ENCODE measurements at regions not wholly inside any gene's neighbourhood (a gene's known extent, or its start where the extent isn't known, plus 50 kb on each side); places are given as distances from the start of the nearest gene placed in this dataset.

DNA sequence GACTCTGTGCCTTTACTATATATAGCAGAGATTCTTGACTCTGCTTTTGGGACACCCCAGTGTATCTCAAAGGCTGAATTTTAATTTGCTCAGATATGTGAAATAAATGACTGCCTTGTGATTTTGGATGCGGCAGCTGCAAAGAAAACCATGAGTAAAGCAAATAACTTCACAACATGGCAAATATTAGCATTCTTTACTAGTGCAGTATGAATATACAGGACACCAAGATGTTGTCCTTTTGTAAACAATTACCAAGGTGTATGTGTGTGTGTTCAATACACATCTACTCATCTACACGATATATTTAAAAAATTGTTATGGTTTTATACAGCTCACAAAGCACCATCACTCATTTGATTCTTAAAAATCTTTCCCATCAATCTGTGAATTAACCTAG, 70.6 kb upstream of the TCF4 start:
- Histone ChIP-seq H3K9me3 (ENCODE audit: control insufficient read depth, low read depth, low read length) (no peaks in the 10 kb centered on the region), H3K56ac (ENCODE audit: insufficient read length, low read depth, low read length) (no peak overlapping the region), H3K23me2 (ENCODE audit: insufficient read length, low read depth, low read length, poor library complexity, severe bottlenecking) (no peaks in the 10 kb centered on the region), H3K9ac (ENCODE audit: extremely low read depth, insufficient read length, low read length) (no peak overlapping the region), H4K91ac (ENCODE audit: insufficient read length, low read depth, low read length) (no peak overlapping the region), H3K18ac (ENCODE audit: insufficient read length, low read depth, low read length) (no peak overlapping the region), H2AK5ac (ENCODE audit: insufficient read length, low read length) (no peak overlapping the region), H2BK20ac (ENCODE audit: low read depth, low read length, poor library complexity, severe bottlenecking) (no peak overlapping the region), H3K23ac (ENCODE audit: insufficient read length, low read depth, low read length) (no peak overlapping the region), H3K4me2 (ENCODE audit: insufficient read depth, insufficient read length, low read length) (no peak overlapping the region), H3T11ph (ENCODE audit: low read length) (no peak overlapping the region), H3K14ac (ENCODE audit: insufficient read depth, low read length) (no peak overlapping the region), H2BK12ac (ENCODE audit: insufficient read length, low read depth, low read length) (no peak overlapping the region), H3K4me1 (ENCODE audit: insufficient read depth, low read length) (no peaks in the 10 kb centered on the region; the same call in 1 of the 2 replicates), H2AFZ (ENCODE audit: low read length) (no peak overlapping the region), H3K79me1 (ENCODE audit: insufficient read depth, low read depth, low read length, poor library complexity, severe bottlenecking) (no peaks in the 10 kb centered on the region), H3K4ac (ENCODE audit: low read depth, low read length) (no peak overlapping the region), H3K27ac (ENCODE audit: insufficient read length, low read depth, low read length) (no peak overlapping the region), H2BK15ac (ENCODE audit: low read depth, low read length) (no peak overlapping the region), H4K20me1 (ENCODE audit: control insufficient read depth, insufficient read depth, insufficient read length) (no peaks in the 10 kb centered on the region), H4K5ac (ENCODE audit: insufficient read length, low read depth, low read length) (no peak overlapping the region), H3K79me2 (ENCODE audit: insufficient read depth, low read length) (no peaks in the 10 kb centered on the region), H4K8ac (replicated peaks; ENCODE audit: insufficient read length, low read depth, low read length) (no peak overlapping the region), H3K27me3 (ENCODE audit: insufficient read depth, low read length) (no peaks in the 10 kb centered on the region), H2BK120ac (ENCODE audit: low read depth, low read length, poor library complexity, severe bottlenecking) (no peak overlapping the region), H2BK5ac (ENCODE audit: insufficient read length, low read length) (no peak overlapping the region)
- no peaks in the 10 kb centered on the region for H3K9me3 Mint-ChIP-seq
- H3K36me3 Mint-ChIP-seq (ENCODE audit: insufficient read depth in 1 of 3, low read depth in 3 of 3), result no peaks in the 10 kb centered on the region
- TF ChIP-seq CTCF (conservative IDR thresholded peaks at IDR 0.05), result no peak
- H3K4me1 Mint-ChIP-seq, result no peaks in the 10 kb centered on the region
- H3K27ac Mint-ChIP-seq, result no peak overlapping the region
- no peak for DNase-seq
- H3K27me3 Mint-ChIP-seq (ENCODE audit: low read depth), result no peaks in the 10 kb centered on the region; the same call in 1 of the 2 replicates
- no CpG with 5 or more reads among the region's 2 CpGs for WGBS (ENCODE audit: extremely low coverage, insufficient read length, low lambda C conversion rate)
- no peak overlapping the region for H3K4me3 Mint-ChIP-seq
